Renal cortical epithelial cell (primary cell): ENCODE measurements at regions not wholly inside any gene's neighbourhood (a gene's known extent, or its start where the extent isn't known, plus 50 kb on each side); places are given as distances from the start of the nearest gene placed in this dataset.

ENCODE experiments used
- DNase-seq: peaks from one replicate; pipeline ENCODE4 v3.0.0-alpha.2; 2011; ENCODE audit warnings: low read depth

DNA sequence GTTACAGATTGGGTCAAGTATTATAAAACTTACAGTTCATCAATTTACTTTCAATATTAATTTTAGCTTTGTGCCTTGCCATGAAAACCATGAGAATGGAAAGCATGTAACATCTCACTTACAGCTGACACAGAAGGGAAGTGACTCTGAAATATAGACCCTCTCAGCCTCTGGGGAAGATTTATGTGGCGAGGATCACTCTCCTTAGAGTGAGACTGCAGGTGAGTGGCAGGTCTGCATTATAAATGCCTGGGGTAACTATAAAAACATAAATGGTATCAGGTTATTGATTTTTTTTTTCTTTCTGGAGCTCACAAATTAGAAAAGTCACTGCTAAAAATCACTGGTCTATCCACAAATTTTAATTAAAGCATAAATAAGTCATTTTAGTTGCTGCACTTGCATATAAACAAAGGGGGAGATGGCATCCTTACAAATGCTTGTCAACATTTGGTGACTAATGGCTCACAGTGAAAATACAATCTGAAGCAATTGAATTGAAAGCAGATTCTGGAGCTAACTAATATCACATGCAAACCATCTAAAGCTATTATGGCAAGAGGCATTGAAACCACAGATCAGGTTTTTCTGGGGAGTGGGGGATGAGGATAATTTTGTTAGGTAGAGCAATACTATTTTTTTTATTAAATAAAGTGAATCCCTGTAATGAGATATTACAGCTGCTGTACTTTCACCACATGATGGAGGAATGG is 200.9 kb downstream of the TM2D1 start:
- no peak for DNase-seq

DNA sequence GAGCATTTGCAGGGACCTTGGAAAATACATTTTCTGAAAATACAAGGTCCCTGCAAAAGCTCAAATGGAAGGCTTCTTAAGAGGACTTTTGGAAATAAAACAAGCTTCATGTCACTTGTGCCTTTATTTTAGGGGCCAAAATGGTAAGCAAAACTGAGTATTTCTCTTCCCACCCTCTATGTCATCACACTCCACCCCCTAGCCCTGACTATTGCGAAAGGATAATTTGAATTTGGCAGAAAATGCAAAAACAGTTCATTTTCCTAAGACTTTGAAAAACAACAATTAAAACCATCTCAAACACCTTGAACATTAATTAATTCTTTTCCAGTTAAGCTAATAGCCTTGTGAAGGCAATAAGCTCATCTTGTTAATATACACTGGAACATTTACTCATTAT is 201.7 kb downstream of the TM2D1 start:
- DNase-seq, result no peak

DNA sequence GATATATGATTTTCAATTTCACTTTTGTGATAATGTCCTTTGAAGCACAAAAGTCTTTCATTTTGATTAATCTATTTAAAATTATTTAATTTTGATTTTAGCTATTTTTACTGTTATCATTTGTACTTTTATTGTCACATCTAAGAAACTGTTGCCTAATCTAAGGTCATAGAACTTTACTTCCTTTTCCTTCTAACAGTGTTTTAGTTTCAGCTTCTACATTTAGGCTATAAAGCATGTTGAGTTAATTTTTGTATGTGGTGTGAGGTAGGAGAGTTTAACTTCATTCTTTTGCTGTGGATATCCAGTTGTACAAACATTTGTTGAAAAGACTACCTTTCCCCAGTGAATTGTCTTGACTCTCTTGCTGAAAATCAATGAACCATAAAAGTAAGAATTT is 204.5 kb downstream of the TM2D1 start:
- no peak for DNase-seq

DNA sequence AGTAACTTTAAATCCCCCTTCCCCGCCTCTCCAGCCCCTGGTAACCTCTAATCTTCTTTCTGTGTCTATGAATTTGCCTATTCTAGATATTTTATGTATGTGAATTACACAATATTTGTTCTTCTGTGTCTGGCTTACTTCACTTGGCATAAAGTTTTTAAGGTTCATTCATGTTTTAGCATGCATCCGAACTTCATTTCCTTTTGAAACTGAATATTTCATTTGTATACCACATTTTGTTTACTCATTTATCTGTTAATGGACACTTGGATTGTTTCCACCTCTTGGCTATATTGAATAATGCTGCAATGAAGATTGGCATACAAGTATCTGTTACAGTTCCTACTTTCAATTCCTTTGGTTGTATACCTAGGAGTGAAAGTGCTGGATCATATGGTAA is 205.3 kb downstream of the TM2D1 start:
- DNase-seq, result no peak

DNA sequence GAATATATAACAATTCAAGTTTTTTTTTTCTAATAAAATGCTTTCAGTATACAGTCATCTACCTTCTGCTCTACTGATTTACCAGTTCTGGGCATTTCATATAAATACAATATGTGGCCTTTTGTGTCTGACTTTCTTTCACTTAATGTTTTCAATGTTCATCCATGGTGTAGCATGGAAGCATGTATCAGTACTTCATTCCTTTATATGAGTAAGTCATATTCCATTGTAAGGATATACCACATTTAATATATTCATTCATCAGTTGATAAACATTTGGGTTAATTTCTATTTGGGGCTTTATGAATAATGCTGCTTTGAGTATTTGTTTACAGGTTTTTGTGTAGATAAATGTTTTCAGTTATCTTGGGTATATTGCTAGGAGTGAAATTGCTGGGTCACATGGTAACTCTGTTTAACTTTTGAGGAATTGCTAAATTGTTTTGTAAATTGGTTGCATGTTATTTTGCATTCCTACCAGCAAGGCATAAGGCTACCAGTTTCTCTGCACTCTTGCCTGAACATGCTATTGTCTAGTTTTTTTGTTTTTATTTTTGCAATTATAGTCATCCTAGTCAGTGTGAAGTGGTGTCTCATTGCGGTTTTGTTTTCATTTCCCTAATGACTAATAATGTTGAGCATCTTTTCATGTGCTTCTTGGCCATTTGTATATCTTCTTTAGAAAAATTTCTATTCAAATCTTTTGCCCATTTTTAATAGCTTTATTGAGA is 206.1 kb downstream of the TM2D1 start:
- DNase-seq, result no peak

DNA sequence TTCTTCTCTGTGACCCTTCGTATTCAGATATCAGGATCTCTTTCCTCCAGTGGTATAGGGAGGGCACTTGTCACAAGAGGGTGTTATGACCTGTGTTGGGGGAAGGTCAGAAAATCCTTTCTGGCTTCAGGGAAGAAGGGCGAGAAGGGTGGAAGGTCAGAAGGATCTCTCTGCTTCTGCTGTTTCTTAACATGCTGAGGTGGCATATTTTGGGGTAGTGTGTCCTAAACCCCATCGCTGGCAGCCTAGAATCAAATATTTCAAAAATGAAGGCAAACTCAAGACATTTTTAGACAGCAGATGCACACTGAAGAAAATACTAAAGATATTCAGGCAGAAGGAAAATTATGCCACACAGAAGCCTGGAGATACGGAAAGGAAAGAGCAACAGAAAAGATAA is 207.6 kb downstream of the TM2D1 start:
- no peak for DNase-seq

DNA sequence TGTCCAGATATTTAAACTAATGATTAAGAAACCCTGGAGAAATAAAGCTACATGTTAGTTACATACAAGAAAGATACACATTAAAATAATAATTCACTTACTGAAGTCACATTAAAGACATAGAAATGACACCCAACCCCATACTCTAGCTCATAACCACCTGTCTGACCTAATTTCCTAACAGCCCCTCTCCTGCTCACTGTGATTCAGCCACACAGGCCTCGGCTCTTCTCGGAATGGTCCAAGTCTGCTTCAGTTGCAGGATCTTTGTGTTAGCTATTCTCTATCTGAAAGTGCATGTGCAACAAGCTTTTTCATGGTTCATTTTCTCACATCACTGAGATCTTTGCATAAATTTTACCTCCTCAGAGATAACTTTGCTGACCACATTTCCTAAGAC is 209.8 kb downstream of the TM2D1 start:
- DNase-seq, result no peak
